MM.1S (cell line): ENCODE measurements at regions not wholly inside any gene's neighbourhood (a gene's known extent, or its start where the extent isn't known, plus 50 kb on each side); places are given as distances from the start of the nearest gene placed in this dataset.

Experiments
- CTCF ChIP-seq: fragments of 300-600 bp; sonication (generic); IDR thresholded peaks from 2 replicates; pipeline ENCODE4 v1.5.1; 2016; ENCODE audit warnings: antibody characterized with exemption, low read length, mixed read lengths
- EZH2 ChIP-seq: fragments of 300-600 bp; sonication (generic); optimal IDR thresholded peaks from 2 replicates; pipeline ENCODE3; 2017; ENCODE audit warnings: low read depth, mild to moderate bottlenecking, antibody characterized with exemption, low read length, mixed read lengths

- TF ChIP-seq CTCF (no peak), EZH2 (no peak)
These were observed 268.4 kb upstream of the AMIGO2 start for GRCh38 chr12:47348206-47348605.
